OCI-LY1 (cell line): ENCODE measurements at regions not wholly inside any gene's neighbourhood (a gene's known extent, or its start where the extent isn't known, plus 50 kb on each side); places are given as distances from the start of the nearest gene placed in this dataset.

Source experiments
- H2AFZ ChIP-seq: fragments of 200-600 bp; sonication (generic), shearing (Covaris generic); 2 replicates; pipeline ENCODE4 v1.6.0; 2014; ENCODE audit warnings: antibody characterized with exemption, mild to moderate bottlenecking, low read length
- H3F3A ChIP-seq: fragments of 200-600 bp; sonication (generic), shearing (Covaris generic); 2 replicates; pipeline ENCODE4 v1.6.0; 2014; ENCODE audit warnings: mild to moderate bottlenecking, antibody characterized with exemption, low read length, moderate library complexity; ENCODE audit not compliant: insufficient read depth
- H3K27ac ChIP-seq: fragments of 200-600 bp; sonication (generic); 2 replicates; pipeline ENCODE4 v1.5.1; 2014; ENCODE audit warnings: low read length, mixed run types, mild to moderate bottlenecking, low read depth; ENCODE audit not compliant: poor library complexity, severe bottlenecking
- H3K27me3 ChIP-seq: fragments of 200-600 bp; sonication (generic); 2 replicates; pipeline ENCODE4 v1.6.0; 2014; ENCODE audit warnings: antibody characterized with exemption, mild to moderate bottlenecking, low read length, moderate library complexity; ENCODE audit not compliant: insufficient read depth
- H3K36me3 ChIP-seq: fragments of 200-600 bp; sonication (generic); 2 replicates; pipeline ENCODE4 v1.6.1; 2014; ENCODE audit warnings: mild to moderate bottlenecking, antibody characterized with exemption, low read length, moderate library complexity, mixed read lengths; ENCODE audit not compliant: insufficient read depth
- H3K4me1 ChIP-seq: fragments of 200-600 bp; sonication (generic); 2 replicates; pipeline ENCODE4 v1.5.1; 2014; ENCODE audit warnings: mild to moderate bottlenecking, low read length, moderate library complexity; ENCODE audit not compliant: insufficient read depth, severe bottlenecking
- H3K4me2 ChIP-seq: fragments of 200-600 bp; sonication (generic), shearing (Covaris generic); 2 replicates; pipeline ENCODE4 v1.6.1; 2014; ENCODE audit warnings: low read length
- H3K4me3 ChIP-seq: fragments of 200-600 bp; sonication (generic); 2 replicates; pipeline ENCODE4 v1.5.1; 2014; ENCODE audit warnings: low read length, low read depth, mild to moderate bottlenecking, mixed read lengths; ENCODE audit not compliant: poor library complexity, severe bottlenecking
- H3K79me2 ChIP-seq: fragments of 200-600 bp; shearing (Covaris generic); 2 replicates; pipeline ENCODE4 v1.6.1; 2016; ENCODE audit warnings: mixed run types, low read length, mixed read lengths; ENCODE audit not compliant: insufficient read depth
- H3K9ac ChIP-seq: fragments of 200-600 bp; sonication (generic), shearing (Covaris generic); 2 replicates; pipeline ENCODE4 v1.6.1; 2014; ENCODE audit warnings: mild to moderate bottlenecking, low read length, mixed read lengths
- H3K9me2 ChIP-seq: fragments of 200-600 bp; sonication (generic), shearing (Covaris generic); 2 replicates; pipeline ENCODE4 v1.6.1; 2014; ENCODE audit warnings: low read depth, mild to moderate bottlenecking, low read length, mixed read lengths
- H3K9me3 ChIP-seq: fragments of 200-600 bp; shearing (Covaris generic); 2 replicates; pipeline ENCODE4 v1.6.1; 2014; ENCODE audit warnings: low read length, mixed read lengths
- H4K20me1 ChIP-seq: fragments of 200-600 bp; sonication (generic), shearing (Covaris generic); 2 replicates; pipeline ENCODE4 v1.6.0; 2016; ENCODE audit warnings: mild to moderate bottlenecking, low read length; ENCODE audit not compliant: insufficient read depth
- CTCF ChIP-seq: fragments of 200-600 bp; sonication (generic), shearing (Covaris generic); IDR thresholded peaks from 2 replicates; pipeline ENCODE4 v1.5.1; 2017; ENCODE audit warnings: mild to moderate bottlenecking, antibody characterized with exemption, low read length, moderate library complexity, mixed read lengths
- EZH2 ChIP-seq: fragments of 200-600 bp; sonication (generic), shearing (Covaris generic); IDR thresholded peaks from 2 replicates; pipeline ENCODE4 v1.8.0; 2017; ENCODE audit warnings: borderline replicate concordance, mixed run types, mild to moderate bottlenecking, antibody characterized with exemption, low read length, moderate library complexity, mixed read lengths

GRCh38 chr3:869734-870133 lies 223.1 kb upstream of the CNTN6 start:
- Histone ChIP-seq H3F3A (no peaks in the 10 kb centered on the region), H4K20me1 (no peaks in the 10 kb centered on the region), H3K9ac (no peak overlapping the region), H3K9me3 (no peaks in the 10 kb centered on the region), H3K27ac (no peak overlapping the region), H3K79me2 (no peaks in the 10 kb centered on the region), H3K27me3 (no peaks in the 10 kb centered on the region), H3K4me1 (no peaks in the 10 kb centered on the region), H3K9me2 (no peaks in the 10 kb centered on the region), H2AFZ (no peak overlapping the region), H3K4me3 (no peak overlapping the region), H3K36me3 (no peaks in the 10 kb centered on the region), H3K4me2 (no peak overlapping the region)
- TF ChIP-seq EZH2 (no peak), CTCF (no peak)

- no peak overlapping the region for H3K27ac ChIP-seq
- H3K4me3 ChIP-seq = no peak overlapping the region
- no peak overlapping the region for H2AFZ ChIP-seq
- H3K9ac ChIP-seq = no peak overlapping the region
- H3K27me3 ChIP-seq = no peaks in the 10 kb centered on the region
- H3K9me3 ChIP-seq = no peaks in the 10 kb centered on the region
- no peak overlapping the region for H3K4me2 ChIP-seq
- no peaks in the 10 kb centered on the region for H3K79me2 ChIP-seq
- no peaks in the 10 kb centered on the region for H3F3A ChIP-seq
- no peaks in the 10 kb centered on the region for H3K9me2 ChIP-seq
- TF ChIP-seq EZH2 = no peak
- TF ChIP-seq CTCF = no peak
- H3K4me1 ChIP-seq = peaks cover 2% of the 10 kb centered on the region
- H3K36me3 ChIP-seq = no peaks in the 10 kb centered on the region
- no peaks in the 10 kb centered on the region for H4K20me1 ChIP-seq
These were observed 221.2 kb upstream of the CNTN6 start for GRCh38 chr3:871651-872050.

- H3K9ac ChIP-seq = no peak overlapping the region
These were observed 215.8 kb upstream of the CNTN6 start for GRCh38 chr3:877001-877400.

More at GRCh38 chr3:877001-877400, 215.8 kb upstream of the CNTN6 start:
- no peak overlapping the region for H3K4me3 ChIP-seq
- H4K20me1 ChIP-seq = no peaks in the 10 kb centered on the region
- H3K27ac ChIP-seq = no peak overlapping the region
- H3K9me2 ChIP-seq = no peaks in the 10 kb centered on the region
- TF ChIP-seq EZH2 = no peak
- no peak for TF ChIP-seq CTCF
- H3K79me2 ChIP-seq = no peaks in the 10 kb centered on the region
- H3K4me2 ChIP-seq = no peak overlapping the region
- H3F3A ChIP-seq = no peaks in the 10 kb centered on the region
- H3K27me3 ChIP-seq = no peaks in the 10 kb centered on the region
- 0 out of 2 replicates have a peak overlapping the region, but pooled peaks have one; percentile 21 for H2AFZ ChIP-seq
- no peaks in the 10 kb centered on the region for H3K36me3 ChIP-seq
- H3K9me3 ChIP-seq = no peaks in the 10 kb centered on the region
- H3K4me1 ChIP-seq = peaks cover 9% of the 10 kb centered on the region
